HEK293T (cell line): ENCODE measurements at regions not wholly inside any gene's neighbourhood (a gene's known extent, or its start where the extent isn't known, plus 50 kb on each side); places are given as distances from the start of the nearest gene placed in this dataset.

Source experiments
- BHLHE40 ChIP-seq: fragments of 450-650 bp; IDR thresholded peaks from 2 replicates; pipeline ENCODE4 v1.6.1; 2016; ENCODE audit warnings: mild to moderate bottlenecking, moderate library complexity, borderline replicate concordance
- FOXK2 ChIP-seq: fragments of 450-650 bp; IDR thresholded peaks from 2 replicates; pipeline ENCODE4 v1.6.1; 2016; ENCODE audit warnings: mild to moderate bottlenecking
- L3MBTL2 ChIP-seq: fragments of 450-650 bp; conservative IDR thresholded peaks from 2 replicates; pipeline ENCODE4 v1.6.1; 2016; ENCODE audit warnings: mild to moderate bottlenecking
- NFRKB ChIP-seq: fragments of 450-650 bp; IDR thresholded peaks from 2 replicates; pipeline ENCODE4 v1.6.1; 2016; ENCODE audit warnings: mild to moderate bottlenecking, moderate library complexity
- SP1 ChIP-seq: fragments of 450-650 bp; IDR thresholded peaks from 2 replicates; pipeline ENCODE4 v1.6.1; 2017
- SUZ12 ChIP-seq: fragments of 450-650 bp; IDR thresholded peaks from 2 replicates; pipeline ENCODE4 v1.6.1; 2016; ENCODE audit warnings: mild to moderate bottlenecking

GRCh38 chr3:10672422-10672821 is 143.6 kb upstream of the SLC6A11 start:
- TF ChIP-seq L3MBTL2 (no peak), NFRKB (no peak), SP1 (no peak), SUZ12 (no peak), FOXK2 (no peak), BHLHE40 (no peak)
